ENCODE measurements at regions not wholly inside any gene's neighbourhood (a gene's known extent, or its start where the extent isn't known, plus 50 kb on each side); places are given as distances from the start of the nearest gene placed in this dataset.
"Not testable (repeated sequence)": the region's sequence is repeated elsewhere in the genome, so short reads cannot be mapped to it uniquely, and the experiment has no call there.

GRCh38 chr3:195989921-195990840 lies 81.8 kb upstream of the TNK2 start:
- WGBS (ENCODE audit: low lambda C conversion rate, missing lambda C conversion rate) = 4% methylated on average over 86 of the region's 107 CpGs
- H3K4me1 ChIP-seq (ENCODE audit: insufficient read depth); H3K27me3 ChIP-seq; H4K20me1 ChIP-seq (ENCODE audit: insufficient read depth, poor library complexity, severe bottlenecking); H3K9me2 ChIP-seq (replicated peaks; ENCODE audit: insufficient read depth); H3K36me3 ChIP-seq (replicated peaks; ENCODE audit: insufficient read depth, low read depth); H3K9me3 ChIP-seq (ENCODE audit: low read depth): not testable (repeated sequence)
- Histone ChIP-seq H2AFZ (peak overlapping the region; percentile 100), H3K79me2 (peaks cover 19% of the 10 kb centered on the region), H3K4me3 (peak overlapping the region; percentile 96), H3K4me2 (peak overlapping the region; percentile 90), H3K27ac (peak overlapping the region; percentile 94)
- peak; percentile 95 for DNase-seq (ENCODE audit: low spot score)
- peak; percentile 2 for TF ChIP-seq CTCF (IDR thresholded peaks at IDR 0.05; ENCODE audit: poor library complexity)

DNA sequence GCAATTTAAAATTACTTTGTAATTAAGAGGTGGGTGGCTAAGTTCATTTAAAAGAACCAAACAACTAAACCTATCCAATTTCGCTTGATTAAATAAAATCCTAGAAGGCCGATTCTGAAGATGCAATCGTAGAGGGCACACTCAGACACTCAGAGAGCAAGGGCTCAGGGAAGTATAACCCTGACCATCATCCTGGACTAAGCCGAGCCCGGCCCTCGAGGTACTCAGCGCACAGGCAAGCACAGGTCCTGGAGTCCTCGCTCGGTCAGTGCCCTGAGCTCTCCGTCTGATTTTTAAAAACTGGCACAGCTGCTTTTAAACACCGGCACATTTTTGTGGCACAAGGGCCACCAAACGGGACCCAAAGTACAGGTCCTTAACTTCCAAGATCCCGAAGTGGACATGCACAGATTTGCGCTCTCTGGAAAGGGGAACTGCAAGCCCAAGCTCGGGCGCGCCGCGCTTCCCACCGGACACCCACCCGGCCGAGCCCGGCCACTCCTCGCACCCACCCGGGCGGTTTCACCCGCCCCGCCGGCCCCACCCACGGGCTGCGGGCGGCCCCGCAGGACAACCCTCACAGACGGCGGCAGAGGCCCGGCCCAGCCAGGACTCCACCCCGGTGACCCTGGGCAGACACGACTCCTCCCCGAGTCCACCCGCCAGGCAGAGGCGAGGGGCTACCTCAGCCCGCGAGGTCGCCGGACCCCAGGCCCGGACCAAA lies 81.0 kb upstream of the TNK2 start:
- not testable (repeated sequence) for H3K36me3 ChIP-seq (replicated peaks; ENCODE audit: insufficient read depth, low read depth); H4K20me1 ChIP-seq (ENCODE audit: insufficient read depth, poor library complexity, severe bottlenecking); H3K4me1 ChIP-seq (ENCODE audit: insufficient read depth); H3K9me2 ChIP-seq (replicated peaks; ENCODE audit: insufficient read depth); H3K27me3 ChIP-seq; H3K9me3 ChIP-seq (ENCODE audit: low read depth); H2AFZ ChIP-seq
- H3K4me3 ChIP-seq = peak overlapping the region; percentile 64
- H3K4me2 ChIP-seq = peak overlapping the region; percentile 90
- WGBS (ENCODE audit: low lambda C conversion rate, missing lambda C conversion rate) = 0% methylated on average over 5 of the region's 46 CpGs
- H3K79me2 ChIP-seq = peaks cover 19% of the 10 kb centered on the region
- peak; percentile 65 for DNase-seq (ENCODE audit: low spot score)
- H3K27ac ChIP-seq = peak overlapping the region; percentile 94

GRCh38 chr3:195988764-195989163 lies 80.4 kb upstream of the TNK2 start:
- H3K27me3 ChIP-seq; H3K27ac ChIP-seq; H3K36me3 ChIP-seq (replicated peaks; ENCODE audit: insufficient read depth, low read depth); DNase-seq (ENCODE audit: low spot score); H3K9me2 ChIP-seq (replicated peaks; ENCODE audit: insufficient read depth); H3K9me3 ChIP-seq (ENCODE audit: low read depth); H3K4me1 ChIP-seq (ENCODE audit: insufficient read depth); H4K20me1 ChIP-seq (ENCODE audit: insufficient read depth, poor library complexity, severe bottlenecking); H2AFZ ChIP-seq; H3K4me3 ChIP-seq: not testable (repeated sequence)
- H3K4me2 ChIP-seq = peak overlapping the region; percentile 71
- H3K79me2 ChIP-seq = peaks cover 19% of the 10 kb centered on the region
- WGBS (ENCODE audit: low lambda C conversion rate, missing lambda C conversion rate) = 73% methylated on average over 7 of the region's 7 CpGs

DNA sequence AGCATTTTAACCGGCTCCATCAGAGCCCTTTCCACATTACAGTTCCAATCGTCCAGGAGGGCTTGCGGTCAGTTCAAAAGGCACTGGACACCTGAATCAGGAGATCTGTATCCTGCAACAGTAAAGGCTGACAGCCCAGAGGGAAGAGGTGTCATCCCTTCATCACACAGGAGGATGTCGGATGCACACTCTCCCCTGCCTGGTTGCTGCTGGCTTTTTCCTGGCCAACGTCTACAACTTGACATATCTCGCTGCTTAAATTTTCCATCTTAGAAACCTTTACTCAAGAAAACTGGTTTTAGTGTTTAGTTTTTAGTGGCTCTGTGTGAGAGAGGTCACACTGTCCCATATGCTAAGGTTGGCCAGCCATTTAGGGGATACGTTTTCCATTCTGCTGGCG lies 78.7 kb upstream of the TNK2 start:
- H2AFZ ChIP-seq; H3K4me1 ChIP-seq (ENCODE audit: insufficient read depth); H3K27me3 ChIP-seq; H3K9me2 ChIP-seq (replicated peaks; ENCODE audit: insufficient read depth); H3K9me3 ChIP-seq (ENCODE audit: low read depth); H4K20me1 ChIP-seq (ENCODE audit: insufficient read depth, poor library complexity, severe bottlenecking); H3K4me3 ChIP-seq; H3K27ac ChIP-seq; DNase-seq (ENCODE audit: low spot score); H3K36me3 ChIP-seq (replicated peaks; ENCODE audit: insufficient read depth, low read depth); H3K4me2 ChIP-seq: not testable (repeated sequence)
- 93% methylated on average over 3 of the region's 8 CpGs for WGBS (ENCODE audit: low lambda C conversion rate, missing lambda C conversion rate)
- H3K79me2 ChIP-seq = peaks cover 19% of the 10 kb centered on the region

GRCh38 chr3:195986576-195986975 lies 78.2 kb upstream of the TNK2 start:
- not testable (repeated sequence) for H3K36me3 ChIP-seq (replicated peaks; ENCODE audit: insufficient read depth, low read depth); H3K4me2 ChIP-seq; DNase-seq (ENCODE audit: low spot score); H3K4me3 ChIP-seq; H2AFZ ChIP-seq; H3K9me2 ChIP-seq (replicated peaks; ENCODE audit: insufficient read depth); H3K4me1 ChIP-seq (ENCODE audit: insufficient read depth); H3K27me3 ChIP-seq; H3K27ac ChIP-seq; H3K9me3 ChIP-seq (ENCODE audit: low read depth); H4K20me1 ChIP-seq (ENCODE audit: insufficient read depth, poor library complexity, severe bottlenecking)
- WGBS (ENCODE audit: low lambda C conversion rate, missing lambda C conversion rate) = 83% methylated on average over 1 of the region's 4 CpGs
- H3K79me2 ChIP-seq = peaks cover 19% of the 10 kb centered on the region

GRCh38 chr3:195985348-195985920 lies 77.1 kb upstream of the TNK2 start:
- H4K20me1 ChIP-seq (ENCODE audit: insufficient read depth, poor library complexity, severe bottlenecking); H2AFZ ChIP-seq; H3K27me3 ChIP-seq; H3K9me3 ChIP-seq (ENCODE audit: low read depth); H3K4me3 ChIP-seq; H3K27ac ChIP-seq; H3K4me2 ChIP-seq; H3K9me2 ChIP-seq (replicated peaks; ENCODE audit: insufficient read depth); H3K36me3 ChIP-seq (replicated peaks; ENCODE audit: insufficient read depth, low read depth); H3K4me1 ChIP-seq (ENCODE audit: insufficient read depth); DNase-seq (ENCODE audit: low spot score): not testable (repeated sequence)
- peaks cover 19% of the 10 kb centered on the region for H3K79me2 ChIP-seq
- WGBS (ENCODE audit: low lambda C conversion rate, missing lambda C conversion rate) = 100% methylated on average over 3 of the region's 11 CpGs

DNA sequence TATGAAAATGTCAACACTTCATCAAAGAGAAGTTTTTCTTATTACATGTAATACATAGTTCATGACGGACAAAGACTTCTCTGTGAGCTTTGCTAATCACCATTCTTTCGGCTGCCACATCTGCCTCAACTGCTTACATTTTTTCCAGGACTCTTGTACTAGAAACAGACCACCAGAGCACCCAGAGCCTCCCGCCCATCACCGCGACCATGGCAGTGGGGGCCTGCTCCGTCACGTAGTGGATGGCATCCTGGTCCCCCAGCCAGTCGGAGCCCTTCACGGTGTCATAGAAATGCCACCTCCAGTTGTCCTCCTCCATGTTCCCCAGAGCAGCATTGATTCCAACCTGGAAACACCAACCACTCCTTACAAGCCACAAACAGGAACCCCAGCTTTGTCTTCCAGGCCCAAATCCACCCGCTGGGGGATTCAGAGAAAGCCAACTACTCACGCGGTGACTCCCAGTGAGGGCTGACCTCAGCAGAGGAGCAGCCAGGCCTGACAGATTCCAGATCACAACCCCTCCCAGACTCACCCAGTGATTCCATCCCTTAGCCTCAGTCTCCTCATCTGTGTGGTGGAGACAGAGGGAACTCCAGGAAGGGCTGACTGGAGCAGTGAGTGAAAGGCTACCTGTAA lies 76.2 kb upstream of the TNK2 start:
- H2AFZ ChIP-seq; H4K20me1 ChIP-seq (ENCODE audit: insufficient read depth, poor library complexity, severe bottlenecking); H3K4me1 ChIP-seq (ENCODE audit: insufficient read depth); H3K4me2 ChIP-seq; H3K9me3 ChIP-seq (ENCODE audit: low read depth); H3K9me2 ChIP-seq (replicated peaks; ENCODE audit: insufficient read depth); H3K27ac ChIP-seq; H3K27me3 ChIP-seq; DNase-seq (ENCODE audit: low spot score); H3K4me3 ChIP-seq; H3K36me3 ChIP-seq (replicated peaks; ENCODE audit: insufficient read depth, low read depth): not testable (repeated sequence)
- peaks cover 17% of the 10 kb centered on the region for H3K79me2 ChIP-seq
- 91% methylated on average over 11 of the region's 12 CpGs for WGBS (ENCODE audit: low lambda C conversion rate, missing lambda C conversion rate)

Measured in hepatocyte (in vitro differentiated cells).